H9 (cell line): ENCODE measurements at regions not wholly inside any gene's neighbourhood (a gene's known extent, or its start where the extent isn't known, plus 50 kb on each side); places are given as distances from the start of the nearest gene placed in this dataset.

Experiments used
- DNase-seq: peaks from one replicate; pipeline ENCODE4 v3.0.0-alpha.2; 2017
- H2AFZ ChIP-seq: one replicate; pipeline ENCODE4 v1.6.1; 2013; ENCODE audit warnings: mild to moderate bottlenecking, low read length, control low read depth, moderate library complexity
- H2AK5ac ChIP-seq: 2 replicates; pipeline ENCODE4 v1.6.1; 2013; ENCODE audit warnings: low read length, control low read depth, mixed read lengths; ENCODE audit not compliant: insufficient read length
- H2BK120ac ChIP-seq: one replicate; pipeline ENCODE4 v1.6.1; 2013; ENCODE audit warnings: low read depth, mild to moderate bottlenecking, low read length, control low read depth, inconsistent platforms; ENCODE audit not compliant: poor library complexity, severe bottlenecking
- H2BK12ac ChIP-seq: 2 replicates; pipeline ENCODE4 v1.6.1; 2013; ENCODE audit warnings: low read length, control low read depth, mixed read lengths, low read depth; ENCODE audit not compliant: insufficient read length
- H2BK15ac ChIP-seq: 2 replicates; pipeline ENCODE4 v1.6.1; 2013; ENCODE audit warnings: low read depth, low read length, control low read depth
- H2BK20ac ChIP-seq: one replicate; pipeline ENCODE4 v1.6.1; 2013; ENCODE audit warnings: low read depth, mild to moderate bottlenecking, low read length, control low read depth, inconsistent platforms; ENCODE audit not compliant: poor library complexity, severe bottlenecking
- H2BK5ac ChIP-seq: 2 replicates; pipeline ENCODE4 v1.6.1; 2013; ENCODE audit warnings: low read length, control low read depth, mixed read lengths; ENCODE audit not compliant: insufficient read length
- H3K14ac ChIP-seq: 2 replicates; pipeline ENCODE4 v1.6.1; 2013; ENCODE audit warnings: low read length, control low read depth; ENCODE audit not compliant: insufficient read depth
- H3K18ac ChIP-seq: 2 replicates; pipeline ENCODE4 v1.6.1; 2013; ENCODE audit warnings: low read depth, mild to moderate bottlenecking, mixed read lengths, low read length, control low read depth; ENCODE audit not compliant: insufficient read length
- H3K23ac ChIP-seq: 2 replicates; pipeline ENCODE4 v1.6.1; 2013; ENCODE audit warnings: low read length, control low read depth, mixed read lengths, low read depth; ENCODE audit not compliant: insufficient read length
- H3K23me2 ChIP-seq: 2 replicates; pipeline ENCODE4 v1.6.1; 2013; ENCODE audit warnings: low read depth, mild to moderate bottlenecking, mixed read lengths, low read length, control low read depth; ENCODE audit not compliant: insufficient read length, poor library complexity, severe bottlenecking
- H3K27ac ChIP-seq: 2 replicates; pipeline ENCODE4 v1.5.1; 2013; ENCODE audit warnings: low read length, control low read depth, mixed read lengths, low read depth; ENCODE audit not compliant: insufficient read length
- H3K27me3 ChIP-seq: 2 replicates; pipeline ENCODE4 v1.6.1; 2013; ENCODE audit warnings: low read length, control low read depth, inconsistent platforms; ENCODE audit not compliant: insufficient read depth
- H3K4ac ChIP-seq: 2 replicates; pipeline ENCODE4 v1.6.1; 2013; ENCODE audit warnings: low read depth, mild to moderate bottlenecking, control low read depth, inconsistent platforms, low read length, moderate library complexity
- H3K4me1 ChIP-seq: 2 replicates; pipeline ENCODE4 v1.6.1; 2013; ENCODE audit warnings: low read length, control low read depth, inconsistent platforms; ENCODE audit not compliant: insufficient read depth
- H3K4me2 ChIP-seq: 2 replicates; pipeline ENCODE4 v1.6.1; 2013; ENCODE audit warnings: low read length, control low read depth, mixed read lengths; ENCODE audit not compliant: insufficient read length, insufficient read depth
- H3K56ac ChIP-seq: 2 replicates; pipeline ENCODE4 v1.6.1; 2013; ENCODE audit warnings: low read depth, mild to moderate bottlenecking, mixed read lengths, low read length, control low read depth; ENCODE audit not compliant: insufficient read length
- H3K79me1 ChIP-seq: 2 replicates; pipeline ENCODE4 v1.6.1; 2013; ENCODE audit warnings: low read depth, mild to moderate bottlenecking, moderate library complexity, low read length, control low read depth, inconsistent platforms; ENCODE audit not compliant: insufficient read depth, poor library complexity, severe bottlenecking
- H3K79me2 ChIP-seq: 2 replicates; pipeline ENCODE4 v1.6.1; 2013; ENCODE audit warnings: low read length, control low read depth, inconsistent platforms; ENCODE audit not compliant: insufficient read depth
- H3K9ac ChIP-seq: 2 replicates; pipeline ENCODE4 v1.6.1; 2013; ENCODE audit warnings: low read length, control low read depth, mixed read lengths; ENCODE audit not compliant: insufficient read length; ENCODE audit errors: extremely low read depth
- H3K9me3 ChIP-seq: one replicate; pipeline ENCODE4 v1.6.1; 2013; ENCODE audit warnings: low read depth, low read length, inconsistent platforms; ENCODE audit not compliant: control insufficient read depth
- H3T11ph ChIP-seq: one replicate; pipeline ENCODE4 v1.6.1; 2013; ENCODE audit warnings: mild to moderate bottlenecking, low read length, control low read depth, inconsistent platforms
- H4K20me1 ChIP-seq: one replicate; pipeline ENCODE4 v1.6.1; 2013; ENCODE audit not compliant: control insufficient read depth, insufficient read length, insufficient read depth
- H4K5ac ChIP-seq: 2 replicates; pipeline ENCODE4 v1.6.1; 2013; ENCODE audit warnings: low read depth, mild to moderate bottlenecking, mixed read lengths, low read length, control low read depth; ENCODE audit not compliant: insufficient read length
- H4K8ac ChIP-seq: replicated peaks from 2 replicates; pipeline ENCODE4 v1.6.1; 2013; ENCODE audit warnings: low read length, control low read depth, mixed read lengths, low read depth; ENCODE audit not compliant: insufficient read length
- H4K91ac ChIP-seq: 2 replicates; pipeline ENCODE4 v1.6.1; 2013; ENCODE audit warnings: low read depth, mild to moderate bottlenecking, moderate library complexity, mixed read lengths, low read length, control low read depth; ENCODE audit not compliant: insufficient read length
- H3K27ac Mint-ChIP-seq, 3 experiments: 2 replicates in 2 of 3; 3 replicates in 1 of 3; pipeline ENCODE4 v1.8.0; 2020 to 2021; ENCODE audit warnings: mixed read lengths in 3 of 3, mild to moderate bottlenecking in 1 of 3, moderate library complexity in 1 of 3
- H3K27me3 Mint-ChIP-seq: 2 replicates; pipeline ENCODE4 v1.8.0; 2021; ENCODE audit warnings: low read depth, mild to moderate bottlenecking, moderate library complexity, mixed read lengths
- H3K36me3 Mint-ChIP-seq, 3 experiments: 2 replicates in 2 of 3; 3 replicates in 1 of 3; pipeline ENCODE4 v1.8.0; 2020 to 2021; ENCODE audit warnings: low read depth in 3 of 3, mixed read lengths in 3 of 3; ENCODE audit not compliant: insufficient read depth in 1 of 3
- H3K4me1 Mint-ChIP-seq, 2 experiments: 2 replicates each; pipeline ENCODE4 v1.8.0; 2020; ENCODE audit warnings: mixed read lengths in 2 of 2
- H3K4me3 Mint-ChIP-seq, 2 experiments: 2 replicates in 1 of 2; 3 replicates in 1 of 2; pipeline ENCODE4 v1.8.0; 2020 to 2021; ENCODE audit warnings: mild to moderate bottlenecking in 2 of 2, mixed read lengths in 2 of 2, moderate library complexity in 1 of 2
- H3K9me3 Mint-ChIP-seq, 2 experiments: 2 replicates in 1 of 2; 3 replicates in 1 of 2; pipeline ENCODE4 v1.8.0; 2020; ENCODE audit warnings: mild to moderate bottlenecking in 2 of 2, mixed read lengths in 2 of 2, moderate library complexity in 1 of 2
- CTCF ChIP-seq: fragments of 200-600 bp; sonication (generic); conservative IDR thresholded peaks from 3 replicates; pipeline ENCODE4 v1.8.0; 2021; ENCODE audit warnings: antibody characterized with exemption, mild to moderate bottlenecking
- WGBS: extraction: QIAGEN DNeasy Blood & Tissue Kit; methylation state at CpG from one replicate; pipeline ENCODE4 v1.1.7; 2013; ENCODE audit warnings: missing lambda C conversion rate, low lambda C conversion rate, mixed read lengths; ENCODE audit not compliant: insufficient read length; ENCODE audit errors: extremely low coverage; 5-methylcytosine and 5-hydroxymethylcytosine counted together

- Mint-ChIP-seq H3K4me1 (no peaks in the 10 kb centered on the region), H3K27ac (no peak overlapping the region), H3K9me3 (no peaks in the 10 kb centered on the region), H3K27me3 (no peaks in the 10 kb centered on the region), H3K4me3 (no peak overlapping the region), H3K36me3 (no peaks in the 10 kb centered on the region)
- Histone ChIP-seq H3K4me1 (no peaks in the 10 kb centered on the region), H4K8ac (no peak overlapping the region), H3K79me1 (no peaks in the 10 kb centered on the region), H3K27ac (no peak overlapping the region), H2AK5ac (no peak overlapping the region), H2BK12ac (no peak overlapping the region), H2BK120ac (no peak overlapping the region), H3K4ac (no peak overlapping the region), H4K91ac (no peak overlapping the region), H3K27me3 (no peaks in the 10 kb centered on the region), H2BK20ac (no peak overlapping the region), H3K23ac (no peak overlapping the region), H4K5ac (no peak overlapping the region), H3K23me2 (no peaks in the 10 kb centered on the region), H2AFZ (no peak overlapping the region), H3T11ph (no peak overlapping the region), H3K56ac (no peak overlapping the region), H3K14ac (no peak overlapping the region), H4K20me1 (no peaks in the 10 kb centered on the region), H3K9me3 (no peaks in the 10 kb centered on the region), H3K4me2 (no peak overlapping the region), H3K18ac (no peak overlapping the region), H3K79me2 (no peaks in the 10 kb centered on the region), H2BK15ac (no peak overlapping the region), H2BK5ac (no peak overlapping the region), H3K9ac (no peak overlapping the region)
- WGBS: no CpG with 5 or more reads among the region's 3 CpGs
- no peak for DNase-seq
- no peak for TF ChIP-seq CTCF
These were observed 1100.0 kb downstream of the FAT4 start for GRCh38 chr4:126414741-126415140.
